NCI-H226 (cell line): ENCODE measurements at regions not wholly inside any gene's neighbourhood (a gene's known extent, or its start where the extent isn't known, plus 50 kb on each side); places are given as distances from the start of the nearest gene placed in this dataset.
"Not testable (repeated sequence)": the region's sequence is repeated elsewhere in the genome, so short reads cannot be mapped to it uniquely, and the experiment has no call there.

ENCODE experiments used
- DNase-seq: peaks from one replicate; pipeline ENCODE4 v3.0.0-alpha.2; 2015

- DNase-seq: not testable (repeated sequence)
These were observed 136.9 kb downstream of the TMEM121 start for GRCh38 chr14:105663323-105663722.

DNA sequence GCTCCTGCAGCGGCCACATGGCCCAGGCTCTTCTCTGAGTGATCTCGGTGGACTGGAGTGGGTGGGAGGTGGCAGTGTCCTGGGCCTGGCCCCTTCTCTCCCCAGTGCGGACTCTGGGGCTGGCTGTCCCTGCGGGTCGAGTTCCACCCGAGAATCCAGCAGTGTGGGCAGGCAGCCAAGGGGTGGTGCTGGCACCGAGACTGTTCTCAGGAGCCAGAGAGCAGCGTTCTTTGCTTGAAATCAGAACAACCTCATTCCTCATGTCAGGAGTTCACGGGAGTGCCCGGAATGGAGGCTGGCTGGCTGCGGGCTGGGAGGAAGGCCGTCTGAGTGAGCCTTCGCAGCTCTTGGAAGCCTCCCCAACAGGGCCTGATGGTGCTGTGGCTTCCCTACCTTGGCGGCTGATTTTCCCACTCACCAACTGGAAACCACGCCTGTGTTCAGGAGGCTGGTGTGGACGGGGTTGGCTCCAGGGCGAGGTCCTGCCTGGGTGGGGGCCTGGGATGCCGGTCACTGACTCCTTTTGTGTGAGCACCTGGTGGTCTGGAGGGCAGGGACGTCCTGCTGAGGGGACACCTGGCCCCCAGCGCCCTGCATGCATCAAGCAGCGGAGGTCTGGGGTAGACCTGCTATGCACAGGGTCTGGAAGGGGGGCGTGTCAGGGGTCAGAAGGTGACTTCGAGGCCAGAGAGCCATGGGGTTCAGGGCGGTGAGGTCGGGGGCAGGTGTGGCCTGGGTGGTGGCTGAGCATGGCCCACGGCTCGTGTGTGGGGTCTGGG is 137.6 kb downstream of the TMEM121 start:
- not testable (repeated sequence) for DNase-seq

DNA sequence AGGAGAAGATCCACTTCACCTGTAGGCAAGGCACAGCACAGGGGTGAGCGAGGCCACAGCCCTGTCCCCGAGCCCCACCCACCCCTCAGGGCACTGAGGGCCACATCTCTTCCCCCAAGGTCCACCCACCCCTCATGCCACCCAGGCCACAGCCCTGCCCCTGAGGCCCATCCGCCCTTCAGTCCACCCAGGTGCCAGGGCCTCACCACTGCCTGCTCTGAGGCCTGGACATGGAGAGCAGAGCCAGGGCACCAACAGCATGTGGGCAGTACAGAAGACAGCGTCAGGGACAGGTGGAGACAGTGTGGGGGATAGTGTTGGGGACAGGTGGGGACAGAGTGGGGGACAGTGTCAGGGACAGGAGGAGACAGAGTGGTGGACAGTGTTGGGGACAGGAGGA is 138.3 kb downstream of the TMEM121 start:
- no peak for DNase-seq

GRCh38 chr14:105665247-105665950 is 139.0 kb downstream of the TMEM121 start:
- no peak for DNase-seq

GRCh38 chr14:105665951-105666277 is 139.5 kb downstream of the TMEM121 start:
- DNase-seq: no peak

- no peak for DNase-seq
These were observed 140.0 kb downstream of the TMEM121 start for GRCh38 chr14:105666420-105666819.

DNA sequence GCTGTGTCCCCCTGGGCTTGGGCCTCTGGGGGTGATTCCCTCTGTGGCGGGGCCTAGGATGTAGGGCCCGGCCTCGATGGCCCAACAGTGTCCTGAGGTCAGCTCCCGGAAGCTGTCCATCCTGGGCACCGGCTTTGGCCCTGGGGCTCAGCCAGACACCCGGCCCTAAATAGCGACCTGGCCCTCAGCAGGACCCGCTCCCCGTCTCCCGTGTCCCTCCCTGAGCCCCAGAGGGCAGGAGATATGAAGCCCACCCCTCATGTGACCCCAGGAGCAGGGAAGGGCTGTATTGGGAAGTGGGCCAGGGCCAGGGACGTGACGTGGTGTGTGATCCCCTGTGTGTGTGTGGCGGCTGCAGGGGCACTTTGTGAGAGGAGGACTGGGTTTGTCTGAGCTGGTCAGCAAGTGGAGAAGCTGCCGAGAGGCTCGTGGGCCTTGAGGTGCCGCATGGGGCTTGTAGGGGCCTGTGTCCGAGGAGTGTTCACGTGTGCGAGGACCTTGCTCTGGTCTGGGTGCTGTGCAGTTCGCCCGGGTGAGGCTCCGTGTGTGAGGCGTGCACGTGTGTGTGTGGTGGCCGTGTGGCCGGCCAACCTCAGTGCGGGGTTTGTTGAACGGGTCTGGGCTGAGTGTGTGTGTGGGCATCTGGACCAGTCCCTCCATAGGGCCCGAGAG is 140.7 kb downstream of the TMEM121 start:
- DNase-seq: not testable (repeated sequence)

DNA sequence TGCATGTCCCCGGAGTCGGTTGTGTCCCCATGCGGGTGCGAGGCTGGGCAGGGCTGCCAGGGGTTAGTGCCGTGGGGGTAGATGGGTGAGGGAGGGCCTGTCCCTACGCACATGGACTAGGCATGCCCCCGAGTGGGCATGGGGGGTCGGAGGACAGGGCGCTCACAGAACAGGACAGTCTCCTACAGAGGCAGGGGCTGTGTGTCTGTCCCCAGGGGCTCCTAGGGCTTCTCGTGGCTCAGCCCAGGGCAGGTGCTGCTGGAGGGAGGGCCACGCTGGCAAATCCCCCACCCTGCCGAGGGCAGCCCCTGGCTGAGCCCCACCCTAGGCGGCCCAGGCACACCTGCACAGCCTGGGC is 141.3 kb downstream of the TMEM121 start:
- not testable (repeated sequence) for DNase-seq

DNA sequence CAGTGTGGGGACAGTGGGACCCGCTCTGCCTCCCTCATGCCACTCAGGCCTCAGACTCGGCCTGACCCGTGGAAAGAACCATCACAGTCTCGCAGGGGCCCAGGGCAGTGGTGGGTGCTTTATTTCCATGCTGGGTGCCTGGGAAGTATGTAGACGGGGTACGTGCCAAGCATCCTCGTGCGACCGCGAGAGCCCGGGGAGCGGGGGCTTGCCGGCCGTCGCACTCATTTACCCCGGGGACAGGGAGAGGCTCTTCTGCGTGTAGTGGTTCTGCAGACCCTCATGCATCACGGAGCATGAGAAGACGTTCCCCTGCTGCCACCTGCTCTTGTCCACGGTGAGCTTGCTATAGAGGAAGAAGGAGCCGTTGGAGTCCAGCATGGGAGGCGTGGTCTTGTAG is 141.6 kb downstream of the TMEM121 start:
- DNase-seq: not testable (repeated sequence)

- not testable (repeated sequence) for DNase-seq
These were observed 142.3 kb downstream of the TMEM121 start for GRCh38 chr14:105668471-105669230.

DNA sequence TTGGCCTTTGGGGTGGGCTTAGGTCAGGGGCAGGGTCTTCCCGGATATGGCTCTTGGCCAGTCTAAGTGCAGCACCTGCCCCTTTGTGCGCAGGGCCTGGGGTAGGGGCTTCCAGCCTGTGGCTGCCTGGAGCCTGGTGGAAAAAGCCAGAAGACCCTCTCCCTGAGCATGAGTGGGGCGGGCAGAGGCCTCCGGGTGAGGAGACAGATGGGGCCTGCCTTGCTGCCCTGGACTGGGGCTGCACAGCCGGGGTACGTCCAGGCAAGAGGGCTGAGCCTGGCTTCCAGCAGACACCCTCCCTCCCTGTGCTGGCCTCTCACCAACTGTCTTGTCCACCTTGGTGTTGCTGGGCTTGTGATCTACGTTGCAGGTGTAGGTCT is 142.8 kb downstream of the TMEM121 start:
- not testable (repeated sequence) for DNase-seq

DNA sequence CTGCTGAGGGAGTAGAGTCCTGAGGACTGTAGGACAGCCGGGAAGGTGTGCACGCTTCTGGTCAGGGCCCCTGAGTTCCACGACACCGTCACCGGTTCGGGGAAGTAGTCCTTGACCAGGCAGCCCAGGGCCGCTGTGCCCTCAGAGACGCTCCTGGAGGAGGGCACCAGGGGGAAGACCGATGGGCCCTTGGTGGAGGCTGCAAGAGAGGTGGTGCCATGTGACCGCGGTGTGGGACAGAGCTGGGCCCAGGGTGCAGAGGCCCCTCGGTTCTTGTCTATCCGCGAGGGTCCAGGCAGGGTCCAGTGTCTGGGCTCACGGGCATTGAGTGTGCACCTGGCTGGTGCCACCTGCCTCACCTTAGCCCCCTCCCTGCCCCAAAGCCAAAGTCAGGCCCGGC is 143.3 kb downstream of the TMEM121 start:
- DNase-seq: not testable (repeated sequence)

- DNase-seq: not testable (repeated sequence)
These were observed 146.2 kb downstream of the TMEM121 start for GRCh38 chr14:105672450-105673200.

GRCh38 chr14:105675433-105675832 is 149.1 kb downstream of the TMEM121 start:
- DNase-seq: not testable (repeated sequence)

DNA sequence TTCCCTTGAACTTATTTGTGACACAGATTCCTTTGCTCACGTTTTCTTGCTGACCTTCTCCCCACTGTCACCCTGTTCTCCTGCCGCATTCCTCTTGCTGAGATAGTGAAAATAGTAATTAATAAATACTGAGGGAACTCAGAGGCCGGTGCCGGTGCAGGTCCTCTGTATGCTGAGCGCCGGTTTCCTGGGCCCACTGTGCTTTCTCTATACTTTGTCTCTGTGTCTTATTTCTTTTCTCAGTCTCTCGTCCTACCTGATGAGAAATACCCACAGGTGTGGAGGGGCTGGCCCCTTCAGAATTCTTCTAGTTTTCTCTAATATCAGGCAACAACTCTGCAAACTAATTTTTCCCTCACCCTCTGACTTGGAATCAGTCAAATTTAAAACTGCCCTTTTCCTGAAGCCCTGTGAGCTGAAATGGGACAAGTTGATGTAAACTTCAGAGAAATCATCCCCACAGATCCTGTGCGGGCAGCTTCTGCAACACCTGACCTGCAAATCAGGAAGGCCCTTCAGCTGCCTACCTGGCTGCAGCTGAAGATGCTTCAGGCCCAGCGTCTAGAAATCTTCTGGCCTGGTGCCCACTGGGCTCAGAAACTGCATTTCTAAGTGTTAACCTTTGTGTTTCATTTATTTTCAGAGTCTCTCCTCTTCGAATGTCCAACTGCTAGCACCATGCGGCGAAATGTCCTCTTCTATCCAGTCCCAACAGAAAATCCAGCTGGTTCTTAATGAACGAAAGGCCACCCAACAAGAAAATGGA is 149.7 kb downstream of the TMEM121 start:
- DNase-seq: not testable (repeated sequence)

GRCh38 chr14:105678057-105678456 is 151.7 kb downstream of the TMEM121 start:
- DNase-seq: not testable (repeated sequence)

- DNase-seq: not testable (repeated sequence)
These were observed 152.9 kb downstream of the TMEM121 start for GRCh38 chr14:105678996-105679958.

GRCh38 chr14:105679959-105680735 is 153.8 kb downstream of the TMEM121 start:
- DNase-seq: not testable (repeated sequence)

- DNase-seq: not testable (repeated sequence)
These were observed 154.3 kb downstream of the TMEM121 start for GRCh38 chr14:105680736-105681098.
